Kidney (tissue), 13 donors: ENCODE measurements at regions not wholly inside any gene's neighbourhood (a gene's known extent, or its start where the extent isn't known, plus 50 kb on each side); places are given as distances from the start of the nearest gene placed in this dataset.

Experiments used
- DNase-seq, 5 donors: peaks; one replicate each; pipeline ENCODE4 v3.0.0-alpha.2; 2013 to 2020
- FAIRE-seq: peaks from 2 replicates; lab custom pipeline; 2012; peaks lifted over from hg19 to GRCh38; lab: Jason Lieb, UNC
- H3K27ac ChIP-seq, 2 donors: one replicate each; pipeline ENCODE4 v1.7.0; 2013; ENCODE audit warnings: low read depth in 2 of 2, low read length in 2 of 2, inconsistent platforms in 1 of 2
- H3K27me3 ChIP-seq: one replicate; pipeline ENCODE4 v1.7.1; 2013; ENCODE audit warnings: low read length, inconsistent platforms; ENCODE audit not compliant: control insufficient read depth, insufficient read depth
- H3K36me3 ChIP-seq, 3 donors: one replicate each; pipeline versions ENCODE4 v1.7.0 to v1.7.1; 2013; ENCODE audit warnings: low read length in 3 of 3, control low read depth in 1 of 3, inconsistent platforms in 1 of 3; ENCODE audit not compliant: insufficient read depth in 3 of 3, control insufficient read depth in 2 of 3
- H3K4me1 ChIP-seq, 3 donors: one replicate each; pipeline versions ENCODE4 v1.7.0 to v1.7.1; 2013; ENCODE audit warnings: low read length in 3 of 3, inconsistent platforms in 1 of 3, low read depth in 1 of 3; ENCODE audit not compliant: control insufficient read depth in 2 of 3, insufficient read depth in 2 of 3
- H3K4me3 ChIP-seq, 3 donors: one replicate each; pipeline versions ENCODE4 v1.7.0 to v1.8.1; 2013; ENCODE audit warnings: low read length in 3 of 3, control low read depth in 1 of 3, inconsistent platforms in 1 of 3
- H3K9ac ChIP-seq, 3 donors: one replicate each; pipeline versions ENCODE4 v1.7.0 to v1.7.1; 2013; ENCODE audit warnings: low read length in 3 of 3, control low read depth in 1 of 3, inconsistent platforms in 1 of 3
- H3K9me3 ChIP-seq, 3 donors: one replicate each; pipeline versions ENCODE4 v1.7.0 to v1.7.1; 2013; ENCODE audit warnings: low read length in 3 of 3, control low read depth in 1 of 3, inconsistent platforms in 1 of 3; ENCODE audit not compliant: control insufficient read depth in 2 of 3, insufficient read depth in 1 of 3
- intact Hi-C: fragments of 100-400 bp; cut with DNase I; formaldehyde crosslinking; loops from one replicate; pipeline ENCODE4 v1.11.1; 2022
- TF ChIP-seq, protein P1 (sequence below): IDR thresholded peaks from 3 replicates; pipeline ENCODE4 v1.5.1; 2012; ENCODE audit warnings: mild to moderate bottlenecking, moderate library complexity, borderline replicate concordance; ENCODE audit not compliant: insufficient read depth; ENCODE audit errors: extremely low read depth
- donor health status: control.
- donor health status: control.
- donor health status: control.
- donor health status: control.
- donor health status: control.
- donor health status: DM: yes; HTN: yes; CAD: no.
- donor health status: Normal renal cell carcinoma (clear cell type).

DNA sequence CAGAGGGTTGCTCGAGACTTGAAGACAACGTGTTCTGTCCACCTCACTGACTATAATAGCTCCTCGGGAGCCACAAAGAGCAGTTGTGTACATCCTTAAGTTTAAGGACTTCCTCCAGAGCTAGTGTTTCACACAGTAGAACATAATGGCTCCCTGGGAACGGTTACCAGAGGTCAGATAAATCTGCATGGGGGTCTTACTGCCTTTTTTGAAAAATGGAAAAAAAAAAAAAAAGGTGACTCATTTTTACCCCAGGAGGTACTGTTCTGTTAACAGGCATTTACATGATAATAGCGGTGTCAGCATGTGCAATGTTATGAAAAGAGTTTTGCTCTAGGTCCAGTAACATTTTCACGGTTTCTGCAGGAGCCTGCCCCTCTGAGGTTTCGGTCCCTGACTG lies 498.9 kb upstream of the WWC1 start:
- no peak for DNase-seq
- no peak for FAIRE-seq
- Histone ChIP-seq H3K4me3 (no peak overlapping the region), H3K27me3 (no peaks in the 10 kb centered on the region), H3K36me3 (no peaks in the 10 kb centered on the region), H3K9ac (no peak overlapping the region), H3K27ac (no peak overlapping the region), H3K4me1 (no peaks in the 10 kb centered on the region), H3K9me3 (no peaks in the 10 kb centered on the region)
- intact Hi-C loops = no loop called here
- TF ChIP-seq, protein P1, sequence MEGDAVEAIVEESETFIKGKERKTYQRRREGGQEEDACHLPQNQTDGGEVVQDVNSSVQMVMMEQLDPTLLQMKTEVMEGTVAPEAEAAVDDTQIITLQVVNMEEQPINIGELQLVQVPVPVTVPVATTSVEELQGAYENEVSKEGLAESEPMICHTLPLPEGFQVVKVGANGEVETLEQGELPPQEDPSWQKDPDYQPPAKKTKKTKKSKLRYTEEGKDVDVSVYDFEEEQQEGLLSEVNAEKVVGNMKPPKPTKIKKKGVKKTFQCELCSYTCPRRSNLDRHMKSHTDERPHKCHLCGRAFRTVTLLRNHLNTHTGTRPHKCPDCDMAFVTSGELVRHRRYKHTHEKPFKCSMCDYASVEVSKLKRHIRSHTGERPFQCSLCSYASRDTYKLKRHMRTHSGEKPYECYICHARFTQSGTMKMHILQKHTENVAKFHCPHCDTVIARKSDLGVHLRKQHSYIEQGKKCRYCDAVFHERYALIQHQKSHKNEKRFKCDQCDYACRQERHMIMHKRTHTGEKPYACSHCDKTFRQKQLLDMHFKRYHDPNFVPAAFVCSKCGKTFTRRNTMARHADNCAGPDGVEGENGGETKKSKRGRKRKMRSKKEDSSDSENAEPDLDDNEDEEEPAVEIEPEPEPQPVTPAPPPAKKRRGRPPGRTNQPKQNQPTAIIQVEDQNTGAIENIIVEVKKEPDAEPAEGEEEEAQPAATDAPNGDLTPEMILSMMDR = no peak

DNA sequence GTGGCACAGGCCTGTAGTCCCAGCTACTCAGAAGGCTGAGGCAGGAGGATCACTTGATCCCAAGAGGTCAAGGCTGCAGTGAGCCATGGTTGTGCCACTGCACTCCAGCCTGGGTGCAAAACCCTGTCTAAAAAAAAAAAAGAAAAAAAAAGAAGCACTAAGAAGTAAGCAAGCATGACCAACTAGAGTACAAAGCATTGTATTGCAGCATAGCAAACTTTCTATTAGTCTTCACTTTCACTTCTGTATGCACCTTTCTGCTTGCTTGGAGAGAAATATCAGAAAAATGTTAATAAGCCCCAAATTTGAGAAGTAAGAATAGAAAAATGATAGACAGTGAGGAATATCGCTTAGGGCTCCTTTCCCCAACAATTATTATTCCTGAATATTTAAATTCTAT lies 497.7 kb upstream of the WWC1 start:
- Histone ChIP-seq H3K9ac (no peak overlapping the region), H3K4me1 (no peaks in the 10 kb centered on the region), H3K27ac (no peak overlapping the region), H3K4me3 (no peak overlapping the region), H3K9me3 (no peaks in the 10 kb centered on the region), H3K27me3 (no peaks in the 10 kb centered on the region), H3K36me3 (no peaks in the 10 kb centered on the region)
- no peak for FAIRE-seq
- no peak for DNase-seq
- TF ChIP-seq, protein P1 = no peak
- intact Hi-C loops = no loop called here

DNA sequence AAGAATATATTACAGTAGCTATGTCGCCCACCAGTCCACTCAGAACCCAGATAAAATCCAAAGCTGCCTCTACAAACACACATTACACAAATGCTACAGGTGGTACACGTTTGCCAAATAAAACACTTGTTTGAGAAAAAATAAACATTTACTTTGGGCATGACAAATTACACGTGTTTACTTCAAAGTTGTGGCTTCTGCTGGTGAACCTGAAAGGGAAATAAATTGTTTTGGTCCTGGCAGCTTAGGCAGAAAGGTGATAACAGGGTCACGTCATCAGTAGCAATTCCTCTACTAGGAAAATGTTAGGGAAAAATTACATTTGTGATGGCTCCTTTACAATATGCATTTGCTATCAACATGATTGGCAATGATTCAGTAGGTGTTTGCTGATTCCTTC lies 497.3 kb upstream of the WWC1 start:
- no peaks in the 10 kb centered on the region for H3K36me3 ChIP-seq
- H3K4me3 ChIP-seq = no peak overlapping the region
- no peaks in the 10 kb centered on the region for H3K9me3 ChIP-seq
- no peak overlapping the region for H3K27ac ChIP-seq
- H3K9ac ChIP-seq = no peak overlapping the region
- H3K4me1 ChIP-seq = no peaks in the 10 kb centered on the region
- intact Hi-C loops = no loop called here
- FAIRE-seq (no peak), DNase-seq (no peak)
- TF ChIP-seq, protein P1 = no peak
- H3K27me3 ChIP-seq = no peaks in the 10 kb centered on the region

DNA sequence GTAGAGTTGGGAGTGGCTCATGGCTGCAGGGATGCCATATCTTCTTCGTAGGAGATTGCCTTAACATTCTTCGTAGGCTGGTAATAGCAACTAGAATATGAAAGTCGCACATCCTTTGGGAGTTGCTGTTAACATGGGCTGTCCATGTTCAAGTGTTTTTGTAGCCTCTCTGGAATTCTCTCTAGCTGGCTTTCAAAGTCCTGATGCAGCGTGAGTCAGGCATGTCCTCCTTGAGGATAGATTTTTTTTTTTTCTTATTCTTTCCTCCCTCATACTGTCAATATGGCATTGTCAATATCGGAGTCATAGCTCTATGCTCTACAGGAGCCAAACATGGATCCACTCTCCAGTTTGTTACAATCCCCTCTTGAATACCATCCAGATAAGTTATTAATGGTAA lies 494.8 kb upstream of the WWC1 start:
- DNase-seq (no peak), FAIRE-seq (no peak)
- no peak overlapping the region for H3K9ac ChIP-seq
- H3K9me3 ChIP-seq = no peaks in the 10 kb centered on the region
- no peaks in the 10 kb centered on the region for H3K27me3 ChIP-seq
- H3K4me3 ChIP-seq = no peak overlapping the region
- no peaks in the 10 kb centered on the region for H3K4me1 ChIP-seq
- no peak overlapping the region for H3K27ac ChIP-seq
- TF ChIP-seq, protein P1 = no peak
- no peaks in the 10 kb centered on the region for H3K36me3 ChIP-seq
- intact Hi-C loops = no loop called here
